ENCODE measurements at regions not wholly inside any gene's neighbourhood (a gene's known extent, or its start where the extent isn't known, plus 50 kb on each side); places are given as distances from the start of the nearest gene placed in this dataset.

DNA sequence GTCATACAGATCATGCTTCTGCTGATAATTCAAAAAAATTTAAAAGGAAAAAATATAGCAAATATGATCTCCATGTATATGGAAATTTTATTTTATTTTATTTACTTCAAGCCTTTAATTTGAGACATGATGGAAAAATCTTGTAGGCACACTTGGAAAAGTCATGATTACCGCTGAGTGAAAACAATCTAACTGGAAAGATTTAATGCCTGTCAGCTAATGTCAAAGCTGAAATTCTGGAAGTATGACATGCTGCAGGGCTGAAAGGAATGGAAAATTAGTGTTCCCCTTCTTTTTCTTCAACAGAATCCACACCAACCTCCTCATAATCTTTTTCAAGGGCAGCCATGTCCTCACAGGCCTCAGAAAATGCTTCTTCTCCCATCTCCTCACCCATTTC lies 58.2 kb downstream of the RPRM start:
- DNase-seq (ENCODE audit: low spot score), result no peak
- in situ Hi-C loops (cut with MboI; ENCODE audit: low pct_unique_long_range_greater_than_20kb, low sequenced_read_pairs, unreplicated experiment), result no loop called here
- TF ChIP-seq, protein P1, sequence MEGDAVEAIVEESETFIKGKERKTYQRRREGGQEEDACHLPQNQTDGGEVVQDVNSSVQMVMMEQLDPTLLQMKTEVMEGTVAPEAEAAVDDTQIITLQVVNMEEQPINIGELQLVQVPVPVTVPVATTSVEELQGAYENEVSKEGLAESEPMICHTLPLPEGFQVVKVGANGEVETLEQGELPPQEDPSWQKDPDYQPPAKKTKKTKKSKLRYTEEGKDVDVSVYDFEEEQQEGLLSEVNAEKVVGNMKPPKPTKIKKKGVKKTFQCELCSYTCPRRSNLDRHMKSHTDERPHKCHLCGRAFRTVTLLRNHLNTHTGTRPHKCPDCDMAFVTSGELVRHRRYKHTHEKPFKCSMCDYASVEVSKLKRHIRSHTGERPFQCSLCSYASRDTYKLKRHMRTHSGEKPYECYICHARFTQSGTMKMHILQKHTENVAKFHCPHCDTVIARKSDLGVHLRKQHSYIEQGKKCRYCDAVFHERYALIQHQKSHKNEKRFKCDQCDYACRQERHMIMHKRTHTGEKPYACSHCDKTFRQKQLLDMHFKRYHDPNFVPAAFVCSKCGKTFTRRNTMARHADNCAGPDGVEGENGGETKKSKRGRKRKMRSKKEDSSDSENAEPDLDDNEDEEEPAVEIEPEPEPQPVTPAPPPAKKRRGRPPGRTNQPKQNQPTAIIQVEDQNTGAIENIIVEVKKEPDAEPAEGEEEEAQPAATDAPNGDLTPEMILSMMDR (IDR thresholded peaks at IDR 0.05; ENCODE audit: extremely low read depth, insufficient read depth, missing control alignments), result no peak

DNA sequence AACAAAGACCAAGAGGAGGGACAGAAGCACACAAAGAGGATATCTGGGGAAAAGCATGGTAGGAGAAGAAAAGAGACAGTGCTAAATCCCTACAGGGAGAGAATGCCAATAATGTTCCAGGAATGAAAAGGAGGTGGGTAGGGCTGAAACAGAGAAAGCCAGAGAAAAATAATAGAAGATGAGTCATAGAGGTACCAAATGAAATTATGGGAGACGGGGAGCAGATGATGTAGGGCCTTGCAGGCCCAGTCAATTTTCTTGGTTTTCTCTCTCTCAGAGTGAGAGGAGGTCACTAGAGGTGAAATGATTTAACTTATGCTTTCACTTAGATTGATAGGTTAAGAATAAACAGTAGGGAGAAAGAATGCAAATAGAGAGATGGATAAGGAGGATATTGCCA lies 61.5 kb downstream of the RPRM start:
- TF ChIP-seq, protein P1 (IDR thresholded peaks at IDR 0.05; ENCODE audit: extremely low read depth, insufficient read depth, missing control alignments), result no peak
- no peak for DNase-seq (ENCODE audit: low spot score)
- in situ Hi-C loops (cut with MboI; ENCODE audit: low pct_unique_long_range_greater_than_20kb, low sequenced_read_pairs, unreplicated experiment), result no loop called here

DNA sequence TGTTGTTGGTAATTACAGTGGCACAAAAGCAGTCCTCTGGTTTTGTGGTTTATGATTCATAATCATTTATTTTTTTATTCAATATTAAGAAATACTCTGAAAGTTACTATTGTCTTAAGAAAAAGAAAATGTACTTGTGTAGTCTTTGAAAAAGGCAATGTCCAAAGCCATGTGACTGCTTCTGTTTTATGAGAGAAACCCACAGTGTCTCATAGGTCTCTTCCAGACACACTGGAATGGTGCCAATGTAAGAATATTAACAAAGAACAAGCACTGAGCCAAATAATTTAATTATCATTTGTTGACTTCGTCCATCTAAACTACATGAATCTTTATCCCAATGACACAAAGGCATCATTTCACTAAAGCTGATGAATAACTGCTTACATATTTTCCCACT lies 62.5 kb downstream of the RPRM start:
- in situ Hi-C loops (cut with MboI; ENCODE audit: low pct_unique_long_range_greater_than_20kb, low sequenced_read_pairs, unreplicated experiment), result no loop called here
- TF ChIP-seq, protein P1 (IDR thresholded peaks at IDR 0.05; ENCODE audit: extremely low read depth, insufficient read depth, missing control alignments), result no peak
- DNase-seq (ENCODE audit: low spot score), result no peak

- DNase-seq (ENCODE audit: low spot score), result no peak
- in situ Hi-C loops (cut with MboI; ENCODE audit: low pct_unique_long_range_greater_than_20kb, low sequenced_read_pairs, unreplicated experiment), result no loop called here
- TF ChIP-seq, protein P1 (IDR thresholded peaks at IDR 0.05; ENCODE audit: extremely low read depth, insufficient read depth, missing control alignments), result no peak
Observed at GRCh38 chr2:153408710-153409385, 69.7 kb downstream of the RPRM start.

DNA sequence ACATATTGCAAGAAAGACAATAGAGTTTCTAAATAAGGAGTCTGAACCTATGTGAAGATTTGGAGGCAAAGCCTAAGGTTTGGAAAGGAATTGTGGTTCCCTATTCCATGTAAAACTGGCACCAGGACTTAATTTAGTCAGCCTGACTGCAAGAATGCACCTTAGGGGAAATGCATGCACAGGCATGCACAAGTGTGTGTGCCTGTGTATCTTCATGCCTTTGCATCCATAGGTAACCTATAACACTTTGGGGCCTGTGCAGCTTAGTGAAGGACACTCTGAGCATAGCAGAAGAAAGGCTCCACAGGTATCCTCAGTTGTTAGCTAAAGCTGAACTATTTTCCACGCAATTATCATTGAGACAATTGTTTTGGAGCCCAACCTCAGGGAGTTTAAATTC lies 73.4 kb downstream of the RPRM start:
- DNase-seq (ENCODE audit: low spot score), result no peak
- TF ChIP-seq, protein P1 (IDR thresholded peaks at IDR 0.05; ENCODE audit: extremely low read depth, insufficient read depth, missing control alignments), result no peak
- in situ Hi-C loops (cut with MboI; ENCODE audit: low pct_unique_long_range_greater_than_20kb, low sequenced_read_pairs, unreplicated experiment), result no loop called here

- TF ChIP-seq, protein P1 (IDR thresholded peaks at IDR 0.05; ENCODE audit: extremely low read depth, insufficient read depth, missing control alignments), result no peak
- no peak for DNase-seq (ENCODE audit: low spot score)
- in situ Hi-C loops (cut with MboI; ENCODE audit: low pct_unique_long_range_greater_than_20kb, low sequenced_read_pairs, unreplicated experiment), result no loop called here
Observed at GRCh38 chr2:153404792-153405191, 73.8 kb downstream of the RPRM start.

All from GM13977 (cell line).